IMR-90 (cell line): ENCODE measurements at regions not wholly inside any gene's neighbourhood (a gene's known extent, or its start where the extent isn't known, plus 50 kb on each side); places are given as distances from the start of the nearest gene placed in this dataset.

Source experiments
- ATAC-seq: fragments of 200-7000 bp; cut with Tn5 transposase; 2 replicates; pipeline ENCODE4 v1.9.1; 2020; ENCODE audit warnings: low read depth, mild to moderate bottlenecking, moderate library complexity
- BruUV-seq: library from RNA; stranded (reverse); fragments of 400-500 nt; replicated peaks from 2 replicates; lab custom pipeline; 2021; lab: Mats Ljungman, UMichigan
- CTCF ChIA-PET: fragments of 300-600 bp; formaldehyde crosslinking; extraction: SDS; loops from one replicate; lab custom pipeline; 2021; ENCODE audit warnings: antibody characterized with exemption; lab: Yijun Ruan, JAX
- POLR2A ChIA-PET: fragments of 300-600 bp; sonication (Branson Sonifier 250); formaldehyde crosslinking; loops from one replicate; lab custom pipeline; 2022; ENCODE audit warnings: antibody characterized with exemption; ENCODE audit not compliant: unreplicated experiment; lab: Charles Lee
- DNase-seq: peaks from one replicate; pipeline ENCODE4 v3.0.0; 2013
- H2AFZ ChIP-seq: replicated peaks from 2 replicates; pipeline ENCODE3; 2013; ENCODE audit warnings: low read length, mild to moderate bottlenecking; ENCODE audit not compliant: poor library complexity
- H2AK5ac ChIP-seq: 2 replicates; pipeline ENCODE4 v1.6.1; 2013; ENCODE audit warnings: low read depth, low read length, inconsistent platforms
- H2AK9ac ChIP-seq: replicated peaks from 2 replicates; pipeline ENCODE3; 2013; ENCODE audit warnings: mild to moderate bottlenecking, low read depth, low read length, moderate library complexity; ENCODE audit not compliant: poor library complexity
- H2BK120ac ChIP-seq: 2 replicates; pipeline ENCODE4 v1.6.1; 2013; ENCODE audit warnings: low read depth, low read length, inconsistent platforms
- H2BK15ac ChIP-seq: 3 replicates; pipeline ENCODE4 v1.6.1; 2013; ENCODE audit warnings: low read depth, low read length, inconsistent platforms
- H2BK20ac ChIP-seq: 2 replicates; pipeline ENCODE4 v1.6.1; 2013; ENCODE audit warnings: low read depth, mild to moderate bottlenecking, inconsistent platforms, low read length, moderate library complexity
- H2BK5ac ChIP-seq: 2 replicates; pipeline ENCODE4 v1.6.1; 2013; ENCODE audit warnings: mild to moderate bottlenecking, low read depth, low read length, inconsistent platforms; ENCODE audit not compliant: poor library complexity, severe bottlenecking
- H3K14ac ChIP-seq: replicated peaks from 2 replicates; pipeline ENCODE4 v1.6.1; 2013; ENCODE audit warnings: low read depth, low read length, inconsistent platforms
- H3K18ac ChIP-seq: 2 replicates; pipeline ENCODE4 v1.6.1; 2013; ENCODE audit warnings: low read depth, low read length, control low read depth
- H3K23ac ChIP-seq: 2 replicates; pipeline ENCODE4 v1.6.1; 2013; ENCODE audit warnings: low read depth, low read length, inconsistent platforms
- H3K27ac ChIP-seq: 2 replicates; pipeline ENCODE4 v1.5.1; 2013; ENCODE audit warnings: mild to moderate bottlenecking, control low read depth, low read length; ENCODE audit not compliant: insufficient read depth
- H3K27me3 ChIP-seq: 2 replicates; pipeline ENCODE4 v1.6.1; 2013; ENCODE audit warnings: low read length; ENCODE audit not compliant: control insufficient read depth, insufficient read depth
- H3K36me3 ChIP-seq: 2 replicates; pipeline ENCODE4 v1.6.1; 2013; ENCODE audit warnings: low read length, mixed read lengths; ENCODE audit not compliant: control insufficient read depth, insufficient read depth
- H3K4ac ChIP-seq: 2 replicates; pipeline ENCODE4 v1.6.1; 2013; ENCODE audit warnings: low read depth, low read length, inconsistent platforms
- H3K4me1 ChIP-seq: 2 replicates; pipeline ENCODE4 v1.6.1; 2013; ENCODE audit warnings: low read length, mixed read lengths; ENCODE audit not compliant: control insufficient read depth, insufficient read depth
- H3K4me2 ChIP-seq: 2 replicates; pipeline ENCODE4 v1.6.1; 2013; ENCODE audit warnings: low read depth, mild to moderate bottlenecking, control low read depth, low read length, moderate library complexity
- H3K4me3 ChIP-seq: 2 replicates; pipeline ENCODE4 v1.5.1; 2013; ENCODE audit warnings: low read depth, mild to moderate bottlenecking, control low read depth, low read length, moderate library complexity; ENCODE audit not compliant: insufficient read depth
- H3K56ac ChIP-seq: 2 replicates; pipeline ENCODE4 v1.6.1; 2013; ENCODE audit warnings: low read length, inconsistent platforms; ENCODE audit not compliant: insufficient read depth; ENCODE audit errors: extremely low read depth
- H3K79me1 ChIP-seq, 2 experiments: 2 replicates each; pipeline ENCODE4 v1.6.1; 2013; ENCODE audit warnings: low read length in 2 of 2, inconsistent platforms in 1 of 2, low read depth in 1 of 2
- H3K9ac ChIP-seq: 2 replicates; pipeline ENCODE4 v1.6.1; 2013; ENCODE audit warnings: low read depth, low read length, control low read depth
- H3K9me1 ChIP-seq: 2 replicates; pipeline ENCODE4 v1.6.1; 2013; ENCODE audit warnings: low read length, inconsistent platforms; ENCODE audit not compliant: insufficient read depth
- H3K9me3 ChIP-seq: 2 replicates; pipeline ENCODE4 v1.6.1; 2013; ENCODE audit warnings: low read length; ENCODE audit not compliant: control insufficient read depth, insufficient read depth
- H4K20me1 ChIP-seq: 2 replicates; pipeline ENCODE4 v1.6.1; 2013; ENCODE audit warnings: low read length, inconsistent platforms; ENCODE audit not compliant: insufficient read depth
- H4K5ac ChIP-seq: 2 replicates; pipeline ENCODE4 v1.6.1; 2013; ENCODE audit warnings: mild to moderate bottlenecking, low read depth, low read length, control low read depth
- H4K8ac ChIP-seq, 2 experiments: 2 replicates each; pipeline ENCODE4 v1.6.1; 2013; ENCODE audit warnings: low read depth in 2 of 2, low read length in 2 of 2, control low read depth in 1 of 2, inconsistent platforms in 1 of 2
- H4K91ac ChIP-seq: 2 replicates; pipeline ENCODE4 v1.6.1; 2013; ENCODE audit warnings: low read depth, low read length, inconsistent platforms; ENCODE audit not compliant: insufficient read depth
- POLR2A ChIP-seq: IDR thresholded peaks from 2 replicates; pipeline ENCODE4 v1.6.1; 2012; ENCODE audit warnings: mild to moderate bottlenecking, low read depth, low read length
- WGBS, 2 experiments: methylation state at CpG; one replicate each; pipeline versions ENCODE4 v1.1.5 to v1.1.7; 2013; ENCODE audit warnings: missing lambda C conversion rate in 2 of 2; ENCODE audit not compliant: insufficient read length in 1 of 2; ENCODE audit errors: extremely low coverage in 2 of 2; 5-methylcytosine and 5-hydroxymethylcytosine counted together
- dilution Hi-C: fragments of 300-500 bp; cut with HindIII; formaldehyde crosslinking; loops from one replicate; pipeline ENCODE4 v1.14.3; 2018; ENCODE audit warnings: low sequenced_read_pairs; ENCODE audit not compliant: unreplicated experiment
- in situ Hi-C: fragments of 300-500 bp; cut with MboI; formaldehyde crosslinking; loops from 3 replicates; pipeline ENCODE4 v1.14.3; 2019; ENCODE audit warnings: low sequenced_read_pairs, inconsistent platforms, mixed read lengths
- intact Hi-C: fragments of 100-400 bp; cut with micrococcal nuclease; formaldehyde crosslinking; loops from 2 replicates; pipeline ENCODE4 v1.10.0; 2022

DNA sequence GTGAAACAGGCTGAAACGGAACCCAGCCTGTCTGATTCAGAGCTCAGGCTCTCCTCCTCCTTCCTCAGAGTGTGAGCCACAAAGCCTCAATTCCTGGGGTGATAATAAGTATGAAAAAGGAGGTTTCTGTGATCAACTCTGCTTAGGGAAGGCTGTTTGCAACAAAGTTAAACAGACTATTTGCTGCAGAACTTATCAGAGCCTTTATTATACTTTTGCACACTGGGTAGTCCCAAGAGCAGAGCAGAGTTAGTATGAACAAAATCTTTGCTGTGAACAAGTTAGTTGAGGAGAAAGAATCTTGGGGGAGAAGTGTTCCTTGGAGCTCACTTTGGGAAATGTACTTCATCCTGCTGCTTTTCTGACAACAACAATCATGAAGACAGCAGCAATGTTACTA lies 67.4 kb downstream of the MRM1 start:
- ChIA-PET CTCF (no interaction called here), POLR2A (no interaction called here)
- no peak for TF ChIP-seq POLR2A
- no peak overlapping the region for H4K5ac ChIP-seq
- no peaks in the 10 kb centered on the region for H3K36me3 ChIP-seq
- no peak overlapping the region for H2BK15ac ChIP-seq
- H3K14ac ChIP-seq: no peak overlapping the region
- BruUV-seq: no TSS peak
- no peak overlapping the region for H3K23ac ChIP-seq
- no peaks in the 10 kb centered on the region for H4K20me1 ChIP-seq
- no peaks in the 10 kb centered on the region for H3K9me1 ChIP-seq
- H3K79me1 ChIP-seq: no peaks in the 10 kb centered on the region
- H3K9ac ChIP-seq: no peak overlapping the region
- H3K56ac ChIP-seq: no peak overlapping the region
- H3K4me2 ChIP-seq: no peak overlapping the region
- no peaks in the 10 kb centered on the region for H3K4me1 ChIP-seq
- no peak overlapping the region for H2BK5ac ChIP-seq
- H2BK20ac ChIP-seq: no peak overlapping the region
- ATAC-seq (no peak), DNase-seq (no peak)
- dilution Hi-C loops (no loop called here), intact Hi-C loops (no loop called here), in situ Hi-C loops (no loop called here)
- H3K27ac ChIP-seq: no peak overlapping the region
- H3K27me3 ChIP-seq: peaks cover 30% of the 10 kb centered on the region
- H4K8ac ChIP-seq: no peak overlapping the region
- no peak overlapping the region for H3K4me3 ChIP-seq
- no peak overlapping the region for H2AK9ac ChIP-seq
- no peak overlapping the region for H3K4ac ChIP-seq
- H3K18ac ChIP-seq: no peak overlapping the region
- H2BK120ac ChIP-seq: no peak overlapping the region
- no CpG with 5 or more reads among the region's 1 CpG for WGBS, 2 experiments
- no peak overlapping the region for H4K91ac ChIP-seq
- H3K9me3 ChIP-seq: no peaks in the 10 kb centered on the region
- H2AFZ ChIP-seq: no peak overlapping the region
- no peak overlapping the region for H2AK5ac ChIP-seq
